ENCODE measurements at regions not wholly inside any gene's neighbourhood (a gene's known extent, or its start where the extent isn't known, plus 50 kb on each side); places are given as distances from the start of the nearest gene placed in this dataset.

DNA sequence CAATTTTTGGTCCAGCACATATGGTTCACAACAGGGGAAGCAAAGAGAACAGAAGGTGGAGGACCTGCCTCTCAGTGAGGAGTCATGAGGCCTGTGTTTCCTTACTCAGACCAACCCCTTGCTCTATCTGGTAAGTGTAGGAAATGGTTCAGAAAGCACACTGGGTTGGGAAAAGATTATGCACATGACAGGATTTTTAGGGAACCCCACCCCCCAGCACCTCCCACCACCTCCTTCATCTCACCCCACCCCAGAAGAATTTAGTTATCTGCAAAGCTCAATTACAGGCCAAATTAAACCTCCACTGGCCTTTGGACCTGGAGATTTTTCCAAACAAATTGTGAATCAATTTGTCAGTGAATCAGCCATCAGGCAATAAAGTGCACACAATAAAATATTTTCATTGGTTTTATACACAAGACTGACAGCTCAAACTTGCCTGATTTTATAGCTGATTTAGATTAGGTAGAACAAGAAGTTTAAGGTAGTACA lies 132.8 kb downstream of the DACT1 start:
- no peak overlapping the region for H3K4me2 ChIP-seq (ENCODE audit: low read length)
- H3K9me2 ChIP-seq (ENCODE audit: insufficient read depth, low read length) = no peaks in the 10 kb centered on the region
- H4K20me1 ChIP-seq (ENCODE audit: insufficient read depth) = no peaks in the 10 kb centered on the region
- no peak for TF ChIP-seq EZH2 (IDR thresholded peaks at IDR 0.05; ENCODE audit: borderline replicate concordance, insufficient read depth, low read length, poor library complexity, severe bottlenecking)
- no peak for TF ChIP-seq POLR2AphosphoS5 (IDR thresholded peaks at IDR 0.05)
- TF ChIP-seq SMC3 (conservative IDR thresholded peaks at IDR 0.05; ENCODE audit: poor library complexity) = no peak
- TF ChIP-seq, protein P1, sequence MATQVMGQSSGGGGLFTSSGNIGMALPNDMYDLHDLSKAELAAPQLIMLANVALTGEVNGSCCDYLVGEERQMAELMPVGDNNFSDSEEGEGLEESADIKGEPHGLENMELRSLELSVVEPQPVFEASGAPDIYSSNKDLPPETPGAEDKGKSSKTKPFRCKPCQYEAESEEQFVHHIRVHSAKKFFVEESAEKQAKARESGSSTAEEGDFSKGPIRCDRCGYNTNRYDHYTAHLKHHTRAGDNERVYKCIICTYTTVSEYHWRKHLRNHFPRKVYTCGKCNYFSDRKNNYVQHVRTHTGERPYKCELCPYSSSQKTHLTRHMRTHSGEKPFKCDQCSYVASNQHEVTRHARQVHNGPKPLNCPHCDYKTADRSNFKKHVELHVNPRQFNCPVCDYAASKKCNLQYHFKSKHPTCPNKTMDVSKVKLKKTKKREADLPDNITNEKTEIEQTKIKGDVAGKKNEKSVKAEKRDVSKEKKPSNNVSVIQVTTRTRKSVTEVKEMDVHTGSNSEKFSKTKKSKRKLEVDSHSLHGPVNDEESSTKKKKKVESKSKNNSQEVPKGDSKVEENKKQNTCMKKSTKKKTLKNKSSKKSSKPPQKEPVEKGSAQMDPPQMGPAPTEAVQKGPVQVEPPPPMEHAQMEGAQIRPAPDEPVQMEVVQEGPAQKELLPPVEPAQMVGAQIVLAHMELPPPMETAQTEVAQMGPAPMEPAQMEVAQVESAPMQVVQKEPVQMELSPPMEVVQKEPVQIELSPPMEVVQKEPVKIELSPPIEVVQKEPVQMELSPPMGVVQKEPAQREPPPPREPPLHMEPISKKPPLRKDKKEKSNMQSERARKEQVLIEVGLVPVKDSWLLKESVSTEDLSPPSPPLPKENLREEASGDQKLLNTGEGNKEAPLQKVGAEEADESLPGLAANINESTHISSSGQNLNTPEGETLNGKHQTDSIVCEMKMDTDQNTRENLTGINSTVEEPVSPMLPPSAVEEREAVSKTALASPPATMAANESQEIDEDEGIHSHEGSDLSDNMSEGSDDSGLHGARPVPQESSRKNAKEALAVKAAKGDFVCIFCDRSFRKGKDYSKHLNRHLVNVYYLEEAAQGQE (IDR thresholded peaks at IDR 0.05; ENCODE audit: borderline replicate concordance) = no peak
- no peak for TF ChIP-seq RAD21 (conservative IDR thresholded peaks at IDR 0.05)
- TF ChIP-seq, protein P2, sequence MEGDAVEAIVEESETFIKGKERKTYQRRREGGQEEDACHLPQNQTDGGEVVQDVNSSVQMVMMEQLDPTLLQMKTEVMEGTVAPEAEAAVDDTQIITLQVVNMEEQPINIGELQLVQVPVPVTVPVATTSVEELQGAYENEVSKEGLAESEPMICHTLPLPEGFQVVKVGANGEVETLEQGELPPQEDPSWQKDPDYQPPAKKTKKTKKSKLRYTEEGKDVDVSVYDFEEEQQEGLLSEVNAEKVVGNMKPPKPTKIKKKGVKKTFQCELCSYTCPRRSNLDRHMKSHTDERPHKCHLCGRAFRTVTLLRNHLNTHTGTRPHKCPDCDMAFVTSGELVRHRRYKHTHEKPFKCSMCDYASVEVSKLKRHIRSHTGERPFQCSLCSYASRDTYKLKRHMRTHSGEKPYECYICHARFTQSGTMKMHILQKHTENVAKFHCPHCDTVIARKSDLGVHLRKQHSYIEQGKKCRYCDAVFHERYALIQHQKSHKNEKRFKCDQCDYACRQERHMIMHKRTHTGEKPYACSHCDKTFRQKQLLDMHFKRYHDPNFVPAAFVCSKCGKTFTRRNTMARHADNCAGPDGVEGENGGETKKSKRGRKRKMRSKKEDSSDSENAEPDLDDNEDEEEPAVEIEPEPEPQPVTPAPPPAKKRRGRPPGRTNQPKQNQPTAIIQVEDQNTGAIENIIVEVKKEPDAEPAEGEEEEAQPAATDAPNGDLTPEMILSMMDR (IDR thresholded peaks at IDR 0.05; ENCODE audit: poor library complexity, severe bottlenecking) = no peak
- no peak for TF ChIP-seq MXI1 (conservative IDR thresholded peaks at IDR 0.05; ENCODE audit: poor library complexity, severe bottlenecking)
- TF ChIP-seq TAF1 (IDR thresholded peaks at IDR 0.05; ENCODE audit: low read depth) = no peak
- TF ChIP-seq EP300 (conservative IDR thresholded peaks at IDR 0.05; ENCODE audit: poor library complexity, severe bottlenecking) = no peak
- no peak overlapping the region for H3K27ac ChIP-seq (ENCODE audit: low read length)
- H3K9ac ChIP-seq (ENCODE audit: low read length) = no peak overlapping the region
- H3K4me3 ChIP-seq (ENCODE audit: low read length) = no peak overlapping the region
- H3K27me3 ChIP-seq (ENCODE audit: insufficient read depth, low read depth, low read length) = no peaks in the 10 kb centered on the region
- no peaks in the 10 kb centered on the region for H3K9me3 ChIP-seq (ENCODE audit: low read length)
- no peaks in the 10 kb centered on the region for H3K36me3 ChIP-seq (ENCODE audit: insufficient read depth, low read length)
- no peaks in the 10 kb centered on the region for H3K79me2 ChIP-seq (replicated peaks; ENCODE audit: insufficient read depth, low read length)
- no peaks in the 10 kb centered on the region for H3F3A ChIP-seq (ENCODE audit: insufficient read depth, low read length, poor library complexity, severe bottlenecking)
- H2AFZ ChIP-seq (ENCODE audit: low read depth, low read length) = no peak overlapping the region

DNA sequence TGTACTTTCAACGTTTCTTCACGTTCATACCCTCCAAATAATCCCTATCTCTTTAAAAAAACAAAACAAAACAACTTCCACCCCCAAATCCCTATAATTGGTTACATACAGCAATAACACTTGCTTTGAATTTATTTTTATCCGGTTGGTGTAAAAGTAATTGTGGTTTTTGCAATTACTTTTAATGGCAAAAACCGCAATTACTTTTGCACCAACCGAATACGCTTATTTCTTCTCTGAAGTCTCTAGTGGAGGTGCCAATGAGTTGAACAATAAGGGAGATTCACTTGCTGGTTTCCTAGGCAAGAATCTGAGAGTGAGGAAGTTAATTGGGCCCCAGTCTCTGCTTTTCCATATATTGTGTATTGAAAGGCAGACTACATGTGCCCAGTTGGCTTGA lies 133.3 kb downstream of the DACT1 start:
- Histone ChIP-seq H3F3A (ENCODE audit: insufficient read depth, low read length, poor library complexity, severe bottlenecking) (no peaks in the 10 kb centered on the region), H3K27me3 (ENCODE audit: insufficient read depth, low read depth, low read length) (no peaks in the 10 kb centered on the region), H3K9ac (ENCODE audit: low read length) (no peak overlapping the region), H4K20me1 (ENCODE audit: insufficient read depth) (no peaks in the 10 kb centered on the region), H3K9me2 (ENCODE audit: insufficient read depth, low read length) (no peaks in the 10 kb centered on the region), H2AFZ (ENCODE audit: low read depth, low read length) (no peak overlapping the region), H3K27ac (ENCODE audit: low read length) (no peak overlapping the region), H3K79me2 (replicated peaks; ENCODE audit: insufficient read depth, low read length) (no peaks in the 10 kb centered on the region), H3K36me3 (ENCODE audit: insufficient read depth, low read length) (no peaks in the 10 kb centered on the region), H3K9me3 (ENCODE audit: low read length) (no peaks in the 10 kb centered on the region), H3K4me3 (ENCODE audit: low read length) (no peak overlapping the region), H3K4me2 (ENCODE audit: low read length) (no peak overlapping the region)
- TF ChIP-seq POLR2AphosphoS5 (IDR thresholded peaks at IDR 0.05) (no peak), RAD21 (conservative IDR thresholded peaks at IDR 0.05) (no peak), EZH2 (IDR thresholded peaks at IDR 0.05; ENCODE audit: borderline replicate concordance, insufficient read depth, low read length, poor library complexity, severe bottlenecking) (no peak), EP300 (conservative IDR thresholded peaks at IDR 0.05; ENCODE audit: poor library complexity, severe bottlenecking) (no peak), TAF1 (IDR thresholded peaks at IDR 0.05; ENCODE audit: low read depth) (no peak), SMC3 (conservative IDR thresholded peaks at IDR 0.05; ENCODE audit: poor library complexity) (no peak)
